IMR-90 (cell line): ENCODE measurements at regions not wholly inside any gene's neighbourhood (a gene's known extent, or its start where the extent isn't known, plus 50 kb on each side); places are given as distances from the start of the nearest gene placed in this dataset.

Experiments used
- ATAC-seq: fragments of 200-7000 bp; cut with Tn5 transposase; 2 replicates; pipeline ENCODE4 v1.9.1; 2020; ENCODE audit warnings: low read depth, mild to moderate bottlenecking, moderate library complexity
- BruUV-seq: library from RNA; stranded (reverse); fragments of 400-500 nt; replicated peaks from 2 replicates; lab custom pipeline; 2021; lab: Mats Ljungman, UMichigan
- CTCF ChIA-PET: fragments of 300-600 bp; formaldehyde crosslinking; extraction: SDS; loops from one replicate; lab custom pipeline; 2021; ENCODE audit warnings: antibody characterized with exemption; lab: Yijun Ruan, JAX
- POLR2A ChIA-PET: fragments of 300-600 bp; sonication (Branson Sonifier 250); formaldehyde crosslinking; loops from one replicate; lab custom pipeline; 2022; ENCODE audit warnings: antibody characterized with exemption; ENCODE audit not compliant: unreplicated experiment; lab: Charles Lee
- DNase-seq: peaks from one replicate; pipeline ENCODE4 v3.0.0; 2013
- H2AFZ ChIP-seq: replicated peaks from 2 replicates; pipeline ENCODE3; 2013; ENCODE audit warnings: low read length, mild to moderate bottlenecking; ENCODE audit not compliant: poor library complexity
- H2AK5ac ChIP-seq: 2 replicates; pipeline ENCODE4 v1.6.1; 2013; ENCODE audit warnings: low read depth, low read length, inconsistent platforms
- H2AK9ac ChIP-seq: replicated peaks from 2 replicates; pipeline ENCODE3; 2013; ENCODE audit warnings: mild to moderate bottlenecking, low read depth, low read length, moderate library complexity; ENCODE audit not compliant: poor library complexity
- H2BK120ac ChIP-seq: 2 replicates; pipeline ENCODE4 v1.6.1; 2013; ENCODE audit warnings: low read depth, low read length, inconsistent platforms
- H2BK15ac ChIP-seq: 3 replicates; pipeline ENCODE4 v1.6.1; 2013; ENCODE audit warnings: low read depth, low read length, inconsistent platforms
- H2BK20ac ChIP-seq: 2 replicates; pipeline ENCODE4 v1.6.1; 2013; ENCODE audit warnings: low read depth, mild to moderate bottlenecking, inconsistent platforms, low read length, moderate library complexity
- H2BK5ac ChIP-seq: 2 replicates; pipeline ENCODE4 v1.6.1; 2013; ENCODE audit warnings: mild to moderate bottlenecking, low read depth, low read length, inconsistent platforms; ENCODE audit not compliant: poor library complexity, severe bottlenecking
- H3K14ac ChIP-seq: replicated peaks from 2 replicates; pipeline ENCODE4 v1.6.1; 2013; ENCODE audit warnings: low read depth, low read length, inconsistent platforms
- H3K18ac ChIP-seq: 2 replicates; pipeline ENCODE4 v1.6.1; 2013; ENCODE audit warnings: low read depth, low read length, control low read depth
- H3K23ac ChIP-seq: 2 replicates; pipeline ENCODE4 v1.6.1; 2013; ENCODE audit warnings: low read depth, low read length, inconsistent platforms
- H3K27ac ChIP-seq: 2 replicates; pipeline ENCODE4 v1.5.1; 2013; ENCODE audit warnings: mild to moderate bottlenecking, control low read depth, low read length; ENCODE audit not compliant: insufficient read depth
- H3K27me3 ChIP-seq: 2 replicates; pipeline ENCODE4 v1.6.1; 2013; ENCODE audit warnings: low read length; ENCODE audit not compliant: control insufficient read depth, insufficient read depth
- H3K36me3 ChIP-seq: 2 replicates; pipeline ENCODE4 v1.6.1; 2013; ENCODE audit warnings: low read length, mixed read lengths; ENCODE audit not compliant: control insufficient read depth, insufficient read depth
- H3K4ac ChIP-seq: 2 replicates; pipeline ENCODE4 v1.6.1; 2013; ENCODE audit warnings: low read depth, low read length, inconsistent platforms
- H3K4me1 ChIP-seq: 2 replicates; pipeline ENCODE4 v1.6.1; 2013; ENCODE audit warnings: low read length, mixed read lengths; ENCODE audit not compliant: control insufficient read depth, insufficient read depth
- H3K4me2 ChIP-seq: 2 replicates; pipeline ENCODE4 v1.6.1; 2013; ENCODE audit warnings: low read depth, mild to moderate bottlenecking, control low read depth, low read length, moderate library complexity
- H3K4me3 ChIP-seq: 2 replicates; pipeline ENCODE4 v1.5.1; 2013; ENCODE audit warnings: low read depth, mild to moderate bottlenecking, control low read depth, low read length, moderate library complexity; ENCODE audit not compliant: insufficient read depth
- H3K56ac ChIP-seq: 2 replicates; pipeline ENCODE4 v1.6.1; 2013; ENCODE audit warnings: low read length, inconsistent platforms; ENCODE audit not compliant: insufficient read depth; ENCODE audit errors: extremely low read depth
- H3K79me1 ChIP-seq, 2 experiments: 2 replicates each; pipeline ENCODE4 v1.6.1; 2013; ENCODE audit warnings: low read length in 2 of 2, inconsistent platforms in 1 of 2, low read depth in 1 of 2
- H3K9ac ChIP-seq: 2 replicates; pipeline ENCODE4 v1.6.1; 2013; ENCODE audit warnings: low read depth, low read length, control low read depth
- H3K9me1 ChIP-seq: 2 replicates; pipeline ENCODE4 v1.6.1; 2013; ENCODE audit warnings: low read length, inconsistent platforms; ENCODE audit not compliant: insufficient read depth
- H3K9me3 ChIP-seq: 2 replicates; pipeline ENCODE4 v1.6.1; 2013; ENCODE audit warnings: low read length; ENCODE audit not compliant: control insufficient read depth, insufficient read depth
- H4K20me1 ChIP-seq: 2 replicates; pipeline ENCODE4 v1.6.1; 2013; ENCODE audit warnings: low read length, inconsistent platforms; ENCODE audit not compliant: insufficient read depth
- H4K5ac ChIP-seq: 2 replicates; pipeline ENCODE4 v1.6.1; 2013; ENCODE audit warnings: mild to moderate bottlenecking, low read depth, low read length, control low read depth
- H4K8ac ChIP-seq, 2 experiments: 2 replicates each; pipeline ENCODE4 v1.6.1; 2013; ENCODE audit warnings: low read depth in 2 of 2, low read length in 2 of 2, control low read depth in 1 of 2, inconsistent platforms in 1 of 2
- H4K91ac ChIP-seq: 2 replicates; pipeline ENCODE4 v1.6.1; 2013; ENCODE audit warnings: low read depth, low read length, inconsistent platforms; ENCODE audit not compliant: insufficient read depth
- CEBPB ChIP-seq: IDR thresholded peaks from 2 replicates; pipeline ENCODE4 v1.6.1; 2012; ENCODE audit warnings: low read depth, low read length, improper control_type of control experiment
- CHD1 ChIP-seq: IDR thresholded peaks from 2 replicates; pipeline ENCODE4 v1.6.1; 2012; ENCODE audit warnings: low read depth, low read length, improper control_type of control experiment
- CTCF ChIP-seq: conservative IDR thresholded peaks from 2 replicates; pipeline ENCODE4 v1.5.1; 2012; ENCODE audit warnings: mild to moderate bottlenecking, low read depth, low read length, improper control_type of control experiment
- ELK1 ChIP-seq: fragments of 150-350 bp; IDR thresholded peaks from 2 replicates; pipeline ENCODE4 v1.6.1; 2016; ENCODE audit warnings: low read depth, mild to moderate bottlenecking, low read length, moderate library complexity, borderline replicate concordance
- FOS ChIP-seq: fragments of 150-350 bp; IDR thresholded peaks from 2 replicates; pipeline ENCODE4 v1.6.1; 2016; ENCODE audit warnings: low read depth, low read length
- MAFK ChIP-seq: IDR thresholded peaks from 2 replicates; pipeline ENCODE4 v1.6.1; 2012; ENCODE audit warnings: low read depth, low read length, improper control_type of control experiment
- MAZ ChIP-seq: IDR thresholded peaks from 2 replicates; pipeline ENCODE4 v1.6.1; 2012; ENCODE audit warnings: low read depth, mild to moderate bottlenecking, low read length, improper control_type of control experiment, moderate library complexity, borderline replicate concordance
- MXI1 ChIP-seq: IDR thresholded peaks from 2 replicates; pipeline ENCODE4 v1.6.1; 2012; ENCODE audit warnings: low read depth, mild to moderate bottlenecking, low read length, moderate library complexity, borderline replicate concordance
- NFE2L2 ChIP-seq: fragments of 150-350 bp; IDR thresholded peaks from 2 replicates; pipeline ENCODE4 v1.6.1; 2016; ENCODE audit warnings: low read depth, mild to moderate bottlenecking, low read length
- RAD21 ChIP-seq: IDR thresholded peaks from 2 replicates; pipeline ENCODE4 v1.6.1; 2012; ENCODE audit warnings: low read length, improper control_type of control experiment
- RCOR1 ChIP-seq: IDR thresholded peaks from 2 replicates; pipeline ENCODE4 v1.6.1; 2012; ENCODE audit warnings: mild to moderate bottlenecking, low read length, improper control_type of control experiment; ENCODE audit not compliant: insufficient replicate concordance
- RFX5 ChIP-seq: IDR thresholded peaks from 2 replicates; pipeline ENCODE4 v1.8.0; 2012; ENCODE audit warnings: low read depth, mild to moderate bottlenecking, low read length, moderate library complexity
- SMC3 ChIP-seq: fragments of 150-350 bp; IDR thresholded peaks from 2 replicates; pipeline ENCODE4 v1.6.1; 2016; ENCODE audit warnings: low read depth, mild to moderate bottlenecking, antibody characterized with exemption, low read length, moderate library complexity
- USF2 ChIP-seq: fragments of 150-350 bp; IDR thresholded peaks from 2 replicates; pipeline ENCODE4 v1.6.1; 2017; ENCODE audit warnings: mild to moderate bottlenecking, antibody characterized with exemption, low read length, low read depth
- WGBS, 2 experiments: methylation state at CpG; one replicate each; pipeline versions ENCODE4 v1.1.5 to v1.1.7; 2013; ENCODE audit warnings: missing lambda C conversion rate in 2 of 2; ENCODE audit not compliant: insufficient read length in 1 of 2; ENCODE audit errors: extremely low coverage in 2 of 2; 5-methylcytosine and 5-hydroxymethylcytosine counted together
- dilution Hi-C: fragments of 300-500 bp; cut with HindIII; formaldehyde crosslinking; loops from one replicate; pipeline ENCODE4 v1.14.3; 2018; ENCODE audit warnings: low sequenced_read_pairs; ENCODE audit not compliant: unreplicated experiment
- in situ Hi-C: fragments of 300-500 bp; cut with MboI; formaldehyde crosslinking; loops from 3 replicates; pipeline ENCODE4 v1.14.3; 2019; ENCODE audit warnings: low sequenced_read_pairs, inconsistent platforms, mixed read lengths
- intact Hi-C: fragments of 100-400 bp; cut with micrococcal nuclease; formaldehyde crosslinking; loops from 2 replicates; pipeline ENCODE4 v1.10.0; 2022

GRCh38 chr14:76929927-76930326, 98.6 kb downstream of the IRF2BPL start:
- no peaks in the 10 kb centered on the region for H3K79me1 ChIP-seq
- in situ Hi-C loops (no loop called here), intact Hi-C loops (no loop called here), dilution Hi-C loops (no loop called here)
- H3K36me3 ChIP-seq = no peaks in the 10 kb centered on the region
- ChIA-PET CTCF (no interaction called here), POLR2A (no interaction called here)
- peak overlapping the region; percentile 20; the same call in 1 of the 2 replicates for H3K4ac ChIP-seq
- no peak overlapping the region for H4K5ac ChIP-seq
- no peak overlapping the region for H3K4me3 ChIP-seq
- no peaks in the 10 kb centered on the region for H4K20me1 ChIP-seq
- H3K27me3 ChIP-seq = no peaks in the 10 kb centered on the region
- no peak overlapping the region for H3K18ac ChIP-seq
- H2AK5ac ChIP-seq = peak overlapping the region; percentile 2; the same call in 1 of the 2 replicates
- no peak overlapping the region for H2AK9ac ChIP-seq
- BruUV-seq = no TSS peak
- H2BK20ac ChIP-seq = no peak overlapping the region
- no peak for TF ChIP-seq NFE2L2
- no peak for TF ChIP-seq RCOR1
- TF ChIP-seq CEBPB = no peak
- no peak for TF ChIP-seq RAD21
- TF ChIP-seq RFX5 = no peak
- TF ChIP-seq SMC3 = no peak
- no peak for TF ChIP-seq USF2
- no peak for TF ChIP-seq MXI1
- no peak for TF ChIP-seq FOS
- TF ChIP-seq CHD1 = no peak
- TF ChIP-seq MAFK = no peak
- TF ChIP-seq CTCF = no peak
- TF ChIP-seq ELK1 = no peak
- no peak for TF ChIP-seq MAZ
- H2BK120ac ChIP-seq = no peak overlapping the region; the same call in 1 of the 2 replicates
- 54% methylated on average over 6 of the region's 8 CpGs; no CpG with 5 or more reads in 1 of the 2 experiments for WGBS, 2 experiments
- no peak overlapping the region for H3K14ac ChIP-seq
- DNase-seq (no peak), ATAC-seq (no peak; the same call in 1 of the 2 replicates)
- H3K23ac ChIP-seq = no peak overlapping the region
- no peak overlapping the region for H3K9ac ChIP-seq
- H2BK15ac ChIP-seq = no peak overlapping the region
- peak overlapping the region; percentile 40 for H2AFZ ChIP-seq
- H3K56ac ChIP-seq = no peak overlapping the region
- H3K4me2 ChIP-seq = no peak overlapping the region
- peak overlapping the region in 1 of 2 experiments; percentile 59; a peak in 1 of 4 replicates for H4K8ac ChIP-seq
- 0 out of 2 replicates have a peak, but pooled peaks cover 5% of the 10 kb centered on the region for H3K9me1 ChIP-seq
- no peaks in the 10 kb centered on the region for H3K9me3 ChIP-seq
- H3K4me1 ChIP-seq = peaks cover 11% of the 10 kb centered on the region; the same call in 1 of the 2 replicates
- no peak overlapping the region for H2BK5ac ChIP-seq
- H4K91ac ChIP-seq = no peak overlapping the region
- H3K27ac ChIP-seq = no peak overlapping the region
